ENCODE measurements at regions not wholly inside any gene's neighbourhood (a gene's known extent, or its start where the extent isn't known, plus 50 kb on each side); places are given as distances from the start of the nearest gene placed in this dataset.

DNA sequence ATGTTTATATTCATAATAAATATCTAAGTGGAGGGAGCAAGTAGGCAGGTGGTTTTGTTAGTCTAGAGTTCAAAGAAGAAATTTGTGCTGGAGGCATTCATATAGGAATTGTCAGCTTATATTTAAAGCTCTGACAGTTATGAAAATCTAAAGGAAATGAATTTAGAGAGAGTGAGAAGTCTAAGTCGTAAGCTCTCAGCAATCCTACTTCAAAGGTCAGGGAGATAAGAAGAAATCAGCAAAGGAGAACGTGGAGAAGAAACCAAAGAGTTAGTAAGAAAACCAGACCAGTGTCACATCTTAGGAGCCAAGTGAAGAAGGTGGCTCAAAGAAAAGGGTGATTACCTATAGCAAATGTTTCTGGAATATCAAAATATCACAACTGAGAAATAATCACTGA lies 241.8 kb downstream of the FSCB start:
- Histone ChIP-seq H3K9me2 (ENCODE audit: insufficient read depth) (no peaks in the 10 kb centered on the region), H3K4me3 (no peak overlapping the region), H3K4me1 (ENCODE audit: insufficient read depth) (no peaks in the 10 kb centered on the region), H2AFZ (no peak overlapping the region), H3K4me2 (no peak overlapping the region), H3K27me3 (ENCODE audit: insufficient read depth) (no peaks in the 10 kb centered on the region), H4K20me1 (replicated peaks; ENCODE audit: insufficient read depth) (no peaks in the 10 kb centered on the region), H3K79me2 (replicated peaks; ENCODE audit: insufficient read depth) (no peaks in the 10 kb centered on the region), H3K27ac (ENCODE audit: low read depth) (no peak overlapping the region), H3F3A (replicated peaks; ENCODE audit: low read depth) (no peaks in the 10 kb centered on the region), H3K36me3 (ENCODE audit: insufficient read depth) (no peaks in the 10 kb centered on the region)
- Mint-ChIP-seq H3K9me3 (peaks cover 20% of the 10 kb centered on the region; the same call in 2 of the 3 replicates), H3K4me1 (no peaks in the 10 kb centered on the region), H3K27ac (no peak overlapping the region), H3K4me3 (no peak overlapping the region), H3K36me3 (ENCODE audit: low read depth) (no peaks in the 10 kb centered on the region), H3K27me3 (ENCODE audit: insufficient read depth, low read depth, poor library complexity) (peaks cover 2% of the 10 kb centered on the region)
- no peak for TF ChIP-seq POLR2AphosphoS5 (IDR thresholded peaks at IDR 0.05; ENCODE audit: low read depth)
- TF ChIP-seq, protein P1, sequence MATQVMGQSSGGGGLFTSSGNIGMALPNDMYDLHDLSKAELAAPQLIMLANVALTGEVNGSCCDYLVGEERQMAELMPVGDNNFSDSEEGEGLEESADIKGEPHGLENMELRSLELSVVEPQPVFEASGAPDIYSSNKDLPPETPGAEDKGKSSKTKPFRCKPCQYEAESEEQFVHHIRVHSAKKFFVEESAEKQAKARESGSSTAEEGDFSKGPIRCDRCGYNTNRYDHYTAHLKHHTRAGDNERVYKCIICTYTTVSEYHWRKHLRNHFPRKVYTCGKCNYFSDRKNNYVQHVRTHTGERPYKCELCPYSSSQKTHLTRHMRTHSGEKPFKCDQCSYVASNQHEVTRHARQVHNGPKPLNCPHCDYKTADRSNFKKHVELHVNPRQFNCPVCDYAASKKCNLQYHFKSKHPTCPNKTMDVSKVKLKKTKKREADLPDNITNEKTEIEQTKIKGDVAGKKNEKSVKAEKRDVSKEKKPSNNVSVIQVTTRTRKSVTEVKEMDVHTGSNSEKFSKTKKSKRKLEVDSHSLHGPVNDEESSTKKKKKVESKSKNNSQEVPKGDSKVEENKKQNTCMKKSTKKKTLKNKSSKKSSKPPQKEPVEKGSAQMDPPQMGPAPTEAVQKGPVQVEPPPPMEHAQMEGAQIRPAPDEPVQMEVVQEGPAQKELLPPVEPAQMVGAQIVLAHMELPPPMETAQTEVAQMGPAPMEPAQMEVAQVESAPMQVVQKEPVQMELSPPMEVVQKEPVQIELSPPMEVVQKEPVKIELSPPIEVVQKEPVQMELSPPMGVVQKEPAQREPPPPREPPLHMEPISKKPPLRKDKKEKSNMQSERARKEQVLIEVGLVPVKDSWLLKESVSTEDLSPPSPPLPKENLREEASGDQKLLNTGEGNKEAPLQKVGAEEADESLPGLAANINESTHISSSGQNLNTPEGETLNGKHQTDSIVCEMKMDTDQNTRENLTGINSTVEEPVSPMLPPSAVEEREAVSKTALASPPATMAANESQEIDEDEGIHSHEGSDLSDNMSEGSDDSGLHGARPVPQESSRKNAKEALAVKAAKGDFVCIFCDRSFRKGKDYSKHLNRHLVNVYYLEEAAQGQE (IDR thresholded peaks at IDR 0.05; ENCODE audit: unreplicated experiment), result no peak
- no peak for TF ChIP-seq ZNF114 (CRISPR knock-in tag; IDR thresholded peaks at IDR 0.05)
- TF ChIP-seq EZH2 (IDR thresholded peaks at IDR 0.05; ENCODE audit: low read depth, unreplicated experiment), result no peak
- TF ChIP-seq, protein P2, sequence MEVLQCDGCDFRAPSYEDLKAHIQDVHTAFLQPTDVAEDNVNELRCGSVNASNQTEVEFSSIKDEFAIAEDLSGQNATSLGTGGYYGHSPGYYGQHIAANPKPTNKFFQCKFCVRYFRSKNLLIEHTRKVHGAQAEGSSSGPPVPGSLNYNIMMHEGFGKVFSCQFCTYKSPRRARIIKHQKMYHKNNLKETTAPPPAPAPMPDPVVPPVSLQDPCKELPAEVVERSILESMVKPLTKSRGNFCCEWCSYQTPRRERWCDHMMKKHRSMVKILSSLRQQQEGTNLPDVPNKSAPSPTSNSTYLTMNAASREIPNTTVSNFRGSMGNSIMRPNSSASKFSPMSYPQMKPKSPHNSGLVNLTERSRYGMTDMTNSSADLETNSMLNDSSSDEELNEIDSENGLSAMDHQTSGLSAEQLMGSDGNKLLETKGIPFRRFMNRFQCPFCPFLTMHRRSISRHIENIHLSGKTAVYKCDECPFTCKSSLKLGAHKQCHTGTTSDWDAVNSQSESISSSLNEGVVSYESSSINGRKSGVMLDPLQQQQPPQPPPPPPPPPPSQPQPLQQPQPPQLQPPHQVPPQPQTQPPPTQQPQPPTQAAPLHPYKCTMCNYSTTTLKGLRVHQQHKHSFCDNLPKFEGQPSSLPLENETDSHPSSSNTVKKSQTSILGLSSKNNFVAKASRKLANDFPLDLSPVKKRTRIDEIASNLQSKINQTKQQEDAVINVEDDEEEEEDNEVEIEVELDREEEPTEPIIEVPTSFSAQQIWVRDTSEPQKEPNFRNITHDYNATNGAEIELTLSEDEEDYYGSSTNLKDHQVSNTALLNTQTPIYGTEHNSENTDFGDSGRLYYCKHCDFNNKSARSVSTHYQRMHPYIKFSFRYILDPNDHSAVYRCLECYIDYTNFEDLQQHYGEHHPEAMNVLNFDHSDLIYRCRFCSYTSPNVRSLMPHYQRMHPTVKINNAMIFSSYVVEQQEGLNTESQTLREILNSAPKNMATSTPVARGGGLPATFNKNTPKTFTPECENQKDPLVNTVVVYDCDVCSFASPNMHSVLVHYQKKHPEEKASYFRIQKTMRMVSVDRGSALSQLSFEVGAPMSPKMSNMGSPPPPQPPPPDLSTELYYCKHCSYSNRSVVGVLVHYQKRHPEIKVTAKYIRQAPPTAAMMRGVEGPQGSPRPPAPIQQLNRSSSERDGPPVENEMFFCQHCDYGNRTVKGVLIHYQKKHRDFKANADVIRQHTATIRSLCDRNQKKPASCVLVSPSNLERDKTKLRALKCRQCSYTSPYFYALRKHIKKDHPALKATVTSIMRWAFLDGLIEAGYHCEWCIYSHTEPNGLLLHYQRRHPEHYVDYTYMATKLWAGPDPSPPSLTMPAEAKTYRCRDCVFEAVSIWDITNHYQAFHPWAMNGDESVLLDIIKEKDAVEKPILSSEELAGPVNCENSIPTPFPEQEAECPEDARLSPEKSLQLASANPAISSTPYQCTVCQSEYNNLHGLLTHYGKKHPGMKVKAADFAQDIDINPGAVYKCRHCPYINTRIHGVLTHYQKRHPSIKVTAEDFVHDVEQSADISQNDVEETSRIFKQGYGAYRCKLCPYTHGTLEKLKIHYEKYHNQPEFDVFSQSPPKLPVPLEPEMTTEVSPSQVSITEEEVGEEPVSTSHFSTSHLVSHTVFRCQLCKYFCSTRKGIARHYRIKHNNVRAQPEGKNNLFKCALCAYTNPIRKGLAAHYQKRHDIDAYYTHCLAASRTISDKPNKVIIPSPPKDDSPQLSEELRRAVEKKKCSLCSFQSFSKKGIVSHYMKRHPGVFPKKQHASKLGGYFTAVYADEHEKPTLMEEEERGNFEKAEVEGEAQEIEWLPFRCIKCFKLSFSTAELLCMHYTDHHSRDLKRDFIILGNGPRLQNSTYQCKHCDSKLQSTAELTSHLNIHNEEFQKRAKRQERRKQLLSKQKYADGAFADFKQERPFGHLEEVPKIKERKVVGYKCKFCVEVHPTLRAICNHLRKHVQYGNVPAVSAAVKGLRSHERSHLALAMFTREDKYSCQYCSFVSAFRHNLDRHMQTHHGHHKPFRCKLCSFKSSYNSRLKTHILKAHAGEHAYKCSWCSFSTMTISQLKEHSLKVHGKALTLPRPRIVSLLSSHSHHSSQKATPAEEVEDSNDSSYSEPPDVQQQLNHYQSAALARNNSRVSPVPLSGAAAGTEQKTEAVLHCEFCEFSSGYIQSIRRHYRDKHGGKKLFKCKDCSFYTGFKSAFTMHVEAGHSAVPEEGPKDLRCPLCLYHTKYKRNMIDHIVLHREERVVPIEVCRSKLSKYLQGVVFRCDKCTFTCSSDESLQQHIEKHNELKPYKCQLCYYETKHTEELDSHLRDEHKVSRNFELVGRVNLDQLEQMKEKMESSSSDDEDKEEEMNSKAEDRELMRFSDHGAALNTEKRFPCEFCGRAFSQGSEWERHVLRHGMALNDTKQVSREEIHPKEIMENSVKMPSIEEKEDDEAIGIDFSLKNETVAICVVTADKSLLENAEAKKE (CRISPR knock-in tag; IDR thresholded peaks at IDR 0.05), result no peak
- TF ChIP-seq CREB1 (CRISPR knock-in tag; IDR thresholded peaks at IDR 0.05; ENCODE audit: low read depth), result no peak
- TF ChIP-seq ZNF331 (CRISPR knock-in tag; IDR thresholded peaks at IDR 0.05; ENCODE audit: low read depth), result no peak
- TF ChIP-seq EZH2phosphoT487 (IDR thresholded peaks at IDR 0.05; ENCODE audit: unreplicated experiment), result no peak
- TF ChIP-seq JUNB (IDR thresholded peaks at IDR 0.05; ENCODE audit: unreplicated experiment), result no peak
- no peak for TF ChIP-seq NANOG (IDR thresholded peaks at IDR 0.05; ENCODE audit: borderline replicate concordance)
- TF ChIP-seq, protein P3, sequence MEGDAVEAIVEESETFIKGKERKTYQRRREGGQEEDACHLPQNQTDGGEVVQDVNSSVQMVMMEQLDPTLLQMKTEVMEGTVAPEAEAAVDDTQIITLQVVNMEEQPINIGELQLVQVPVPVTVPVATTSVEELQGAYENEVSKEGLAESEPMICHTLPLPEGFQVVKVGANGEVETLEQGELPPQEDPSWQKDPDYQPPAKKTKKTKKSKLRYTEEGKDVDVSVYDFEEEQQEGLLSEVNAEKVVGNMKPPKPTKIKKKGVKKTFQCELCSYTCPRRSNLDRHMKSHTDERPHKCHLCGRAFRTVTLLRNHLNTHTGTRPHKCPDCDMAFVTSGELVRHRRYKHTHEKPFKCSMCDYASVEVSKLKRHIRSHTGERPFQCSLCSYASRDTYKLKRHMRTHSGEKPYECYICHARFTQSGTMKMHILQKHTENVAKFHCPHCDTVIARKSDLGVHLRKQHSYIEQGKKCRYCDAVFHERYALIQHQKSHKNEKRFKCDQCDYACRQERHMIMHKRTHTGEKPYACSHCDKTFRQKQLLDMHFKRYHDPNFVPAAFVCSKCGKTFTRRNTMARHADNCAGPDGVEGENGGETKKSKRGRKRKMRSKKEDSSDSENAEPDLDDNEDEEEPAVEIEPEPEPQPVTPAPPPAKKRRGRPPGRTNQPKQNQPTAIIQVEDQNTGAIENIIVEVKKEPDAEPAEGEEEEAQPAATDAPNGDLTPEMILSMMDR (conservative IDR thresholded peaks at IDR 0.05; ENCODE audit: low read depth in 2 of 2), result no peak
- no peak for TF ChIP-seq STAT1 (IDR thresholded peaks at IDR 0.05; ENCODE audit: unreplicated experiment)
- TF ChIP-seq, protein P4, sequence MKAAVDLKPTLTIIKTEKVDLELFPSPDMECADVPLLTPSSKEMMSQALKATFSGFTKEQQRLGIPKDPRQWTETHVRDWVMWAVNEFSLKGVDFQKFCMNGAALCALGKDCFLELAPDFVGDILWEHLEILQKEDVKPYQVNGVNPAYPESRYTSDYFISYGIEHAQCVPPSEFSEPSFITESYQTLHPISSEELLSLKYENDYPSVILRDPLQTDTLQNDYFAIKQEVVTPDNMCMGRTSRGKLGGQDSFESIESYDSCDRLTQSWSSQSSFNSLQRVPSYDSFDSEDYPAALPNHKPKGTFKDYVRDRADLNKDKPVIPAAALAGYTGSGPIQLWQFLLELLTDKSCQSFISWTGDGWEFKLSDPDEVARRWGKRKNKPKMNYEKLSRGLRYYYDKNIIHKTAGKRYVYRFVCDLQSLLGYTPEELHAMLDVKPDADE (IDR thresholded peaks at IDR 0.05), result no peak
- ATAC-seq (no peak), DNase-seq (ENCODE audit: low spot score) (no peak)

Data from GM23338 (cell line).